GM18868 (cell line): ENCODE measurements at regions not wholly inside any gene's neighbourhood (a gene's known extent, or its start where the extent isn't known, plus 50 kb on each side); places are given as distances from the start of the nearest gene placed in this dataset.
"Not testable (repeated sequence)": the region's sequence is repeated elsewhere in the genome, so short reads cannot be mapped to it uniquely, and the experiment has no call there.

Source experiments
- ATAC-seq: cut with Tn5 transposase; IDR thresholded peaks from one replicate; pipeline ENCODE4 v1.9.1; 2021; ENCODE audit warnings: mild to moderate bottlenecking, moderate library complexity; ENCODE audit not compliant: unreplicated experiment

DNA sequence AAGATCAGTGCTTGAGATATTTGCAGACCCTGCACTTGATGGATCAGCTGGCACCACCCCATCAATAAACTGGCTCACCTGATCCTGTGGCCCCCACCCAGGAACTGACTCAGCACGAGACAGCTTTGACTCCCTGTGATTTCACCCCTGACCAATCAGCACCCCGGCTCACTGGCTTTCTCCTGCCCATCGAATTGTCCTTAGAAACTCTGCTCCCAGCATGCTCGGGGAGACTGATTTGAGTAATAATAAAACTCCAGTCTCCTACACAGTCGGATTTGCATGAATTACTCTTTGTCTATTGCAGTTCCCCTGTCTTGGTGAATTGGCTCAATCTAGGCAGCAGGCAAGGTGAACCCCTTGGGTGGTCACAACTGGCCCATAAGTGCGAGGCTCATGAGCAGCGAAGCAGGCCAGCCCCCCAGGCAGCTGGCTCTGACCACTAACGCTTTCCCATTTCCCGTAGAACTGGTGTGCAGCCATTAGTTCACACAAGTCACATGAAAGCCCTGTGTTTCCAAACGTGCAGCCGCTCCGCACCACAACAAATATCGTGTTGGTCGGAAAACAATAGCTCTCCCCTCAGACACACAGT lies 79.6 kb downstream of the RSPH3 start:
- no peak for ATAC-seq

DNA sequence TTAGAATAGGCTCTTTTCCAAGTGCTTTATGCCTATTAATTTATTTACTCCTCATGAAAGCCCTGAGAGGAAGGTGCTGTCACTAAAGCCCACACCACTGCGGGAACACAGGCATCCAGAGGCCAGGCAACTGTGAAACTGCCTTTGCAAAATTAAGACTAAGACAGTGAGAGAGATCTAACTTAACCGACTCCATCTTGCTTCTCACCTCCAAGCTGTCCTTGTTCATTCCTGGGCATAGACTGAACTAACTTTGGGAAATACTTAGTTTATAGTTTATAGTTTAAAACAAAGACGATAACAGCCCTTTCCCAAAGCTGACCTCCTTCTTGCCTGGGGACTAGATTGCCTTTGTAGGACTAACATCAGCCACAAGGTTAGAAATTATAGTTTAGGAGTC lies 80.1 kb downstream of the RSPH3 start:
- no peak for ATAC-seq

DNA sequence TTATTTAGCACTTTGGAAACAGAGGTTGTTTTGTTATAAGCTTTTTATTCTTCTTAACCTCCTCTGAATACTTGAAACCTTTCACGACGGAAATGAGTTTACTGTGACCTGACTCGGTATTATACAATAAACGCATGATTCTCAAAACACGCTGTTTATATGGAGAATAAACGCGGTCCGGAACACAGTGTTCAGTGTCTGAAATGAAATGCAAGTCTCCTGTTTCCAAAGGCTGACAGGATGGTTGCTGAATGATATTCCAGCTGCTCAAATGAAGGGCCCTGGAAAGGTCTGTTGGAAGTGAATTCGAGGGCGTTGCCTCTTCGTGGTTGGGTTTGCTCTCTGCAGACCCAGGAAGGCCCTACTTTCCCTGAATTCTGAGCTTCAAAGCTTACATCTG lies 83.4 kb downstream of the RSPH3 start:
- ATAC-seq: no peak

DNA sequence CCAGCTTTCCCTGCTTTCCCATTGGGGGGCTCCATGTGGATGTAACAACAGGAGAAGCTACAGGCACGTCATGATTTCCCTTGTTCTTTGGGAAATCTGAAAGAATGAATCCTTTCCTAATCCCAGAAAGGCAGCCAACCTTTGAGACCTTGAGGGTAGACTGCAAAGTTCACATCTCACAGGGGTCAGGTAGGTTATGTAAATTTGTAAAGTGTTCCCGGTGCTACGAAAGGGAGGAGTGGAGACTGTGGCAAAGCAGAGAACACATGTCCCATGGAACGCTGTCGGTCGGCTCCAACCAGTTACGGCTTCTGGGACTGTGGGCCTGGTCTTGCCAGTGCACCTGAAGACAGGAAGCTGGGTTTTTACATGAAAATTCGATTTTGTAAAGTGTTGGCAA lies 85.1 kb downstream of the RSPH3 start:
- no peak for ATAC-seq

DNA sequence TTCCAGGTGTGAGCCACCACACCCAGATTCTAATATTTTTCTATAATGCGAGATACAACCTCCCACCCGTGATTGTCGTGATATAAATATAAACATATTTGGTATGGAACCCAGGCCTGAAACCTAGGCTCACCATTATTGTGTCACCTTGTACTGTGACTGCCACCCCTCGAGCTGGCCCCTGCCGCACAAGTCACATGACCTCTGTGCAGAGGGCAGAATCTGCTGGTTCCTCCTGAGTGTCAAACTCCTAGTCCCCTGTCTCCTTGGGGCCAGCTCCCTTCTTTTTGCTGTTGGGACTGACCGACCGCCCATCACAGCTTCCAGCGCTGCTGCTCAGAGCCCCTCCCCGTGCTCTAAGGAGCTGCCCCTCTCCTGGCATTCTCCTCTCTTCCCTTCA lies 86.4 kb downstream of the RSPH3 start:
- no peak for ATAC-seq

DNA sequence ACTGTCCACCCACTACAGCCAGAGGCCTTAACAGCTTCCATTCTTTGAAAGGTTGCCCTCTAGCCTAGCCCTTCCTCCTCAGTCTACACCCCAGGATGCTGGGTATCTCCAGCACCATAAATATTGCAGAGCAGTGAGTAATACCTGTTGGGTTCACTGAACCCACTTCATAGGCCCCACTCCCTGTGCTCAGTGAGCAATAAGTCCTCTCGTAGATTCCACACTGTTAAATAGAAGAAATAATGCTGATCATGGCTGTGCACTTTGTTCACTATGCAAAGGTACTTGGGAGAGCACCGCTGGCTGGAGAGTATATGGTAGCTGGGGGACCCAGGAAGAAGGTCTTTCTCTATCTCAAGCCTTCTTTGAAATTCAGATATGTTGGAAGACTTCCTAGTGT lies 87.3 kb downstream of the RSPH3 start:
- ATAC-seq: no peak

DNA sequence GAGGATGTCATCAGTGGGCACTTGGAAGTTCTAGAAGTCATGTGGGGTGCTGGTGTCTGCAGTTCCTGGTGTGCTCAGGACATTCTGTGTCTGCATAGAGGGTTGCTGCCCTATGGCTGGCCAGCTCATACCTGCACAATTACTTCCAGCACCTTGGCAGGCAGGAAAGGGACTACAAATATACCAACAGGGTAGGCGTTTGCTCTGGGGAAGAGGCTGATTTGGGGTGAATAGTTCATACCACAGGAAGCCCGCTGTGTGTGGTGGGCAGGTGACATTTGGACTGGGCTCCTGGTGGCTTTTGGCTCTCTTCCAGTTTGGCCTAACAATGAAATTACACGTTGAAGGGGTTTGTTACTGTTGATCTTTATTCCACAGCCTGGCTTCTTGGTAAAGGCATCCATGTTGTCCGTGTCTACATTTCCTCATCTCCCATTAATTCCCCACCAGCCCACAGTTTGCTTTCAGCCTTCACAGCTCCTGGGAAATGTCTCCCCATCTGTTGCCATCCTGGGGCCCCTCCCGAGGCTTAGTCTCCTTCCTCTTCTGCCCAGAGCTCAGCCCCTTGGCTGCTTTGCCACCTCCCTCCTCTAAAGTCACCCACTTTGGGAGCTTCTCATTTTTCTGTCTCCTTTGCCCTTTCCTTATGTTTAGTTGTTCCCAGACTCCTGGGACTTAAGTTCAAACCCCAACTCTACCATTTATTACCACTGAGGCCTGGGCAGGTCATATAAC lies 88.1 kb downstream of the RSPH3 start:
- no peak for ATAC-seq

DNA sequence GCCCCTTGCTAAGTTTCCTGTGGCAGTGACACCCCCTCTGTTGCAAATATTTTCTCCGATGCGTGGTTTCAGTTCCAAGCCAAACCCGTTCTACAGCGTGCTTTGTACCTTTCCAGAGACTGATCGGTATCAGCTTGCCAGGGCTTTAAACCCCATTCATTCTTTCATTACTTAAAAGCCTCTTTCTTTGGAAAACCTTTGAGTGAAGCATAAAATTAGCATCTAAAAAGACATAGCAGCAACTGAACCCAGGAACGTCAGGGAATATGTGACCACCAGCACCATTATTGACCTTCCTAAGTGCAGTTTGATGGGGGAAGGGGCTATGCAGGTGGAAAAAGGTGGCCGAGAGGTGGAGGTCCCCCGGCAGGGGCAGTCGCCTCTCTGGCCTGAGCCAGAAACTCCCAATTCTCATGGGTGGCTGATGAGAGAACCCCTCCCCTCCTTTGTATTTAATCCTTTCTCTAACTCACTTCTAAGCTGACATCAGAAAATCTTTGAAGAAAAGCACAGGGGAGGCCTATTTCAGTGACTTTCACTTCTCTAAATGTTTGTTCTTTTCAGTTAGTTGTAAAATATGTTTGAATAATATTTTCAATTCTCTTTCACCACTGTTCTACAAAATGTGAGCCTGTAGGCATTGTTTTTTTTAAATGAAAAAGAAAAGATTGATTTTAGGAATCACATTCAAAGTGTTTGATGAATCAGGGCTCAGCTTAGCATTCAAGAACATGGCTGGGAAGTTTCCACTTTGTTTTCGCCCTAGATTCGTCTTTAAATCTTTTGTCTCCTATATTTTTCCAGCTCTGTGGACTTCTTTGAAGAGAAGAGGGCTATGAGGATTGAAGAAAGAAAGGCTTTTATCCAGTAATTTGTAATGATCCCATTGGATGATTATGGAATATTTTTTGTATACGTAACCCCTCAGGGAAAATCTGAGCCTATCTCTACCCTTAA lies 89.2 kb downstream of the RSPH3 start:
- ATAC-seq: peak; percentile 63

DNA sequence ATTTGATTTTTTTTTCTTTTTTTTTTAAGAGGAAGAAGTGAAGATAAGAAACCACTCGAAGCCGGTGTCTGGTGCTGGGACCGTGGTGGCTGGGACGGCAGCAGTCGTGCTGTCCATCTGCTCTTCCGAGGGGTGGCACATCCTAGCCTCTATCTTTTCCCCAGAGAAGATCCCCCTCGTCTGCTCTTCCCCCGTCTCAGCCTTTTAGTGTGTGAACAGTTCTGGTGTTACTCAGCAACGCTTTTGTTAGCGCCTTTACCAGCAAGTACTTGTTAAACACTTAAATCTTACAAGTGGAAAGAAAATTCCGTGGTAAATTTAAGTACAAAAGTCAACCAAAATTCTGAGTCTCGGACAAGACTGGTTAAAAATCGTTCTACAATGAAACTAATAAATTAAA lies 90.1 kb downstream of the RSPH3 start:
- ATAC-seq: no peak

DNA sequence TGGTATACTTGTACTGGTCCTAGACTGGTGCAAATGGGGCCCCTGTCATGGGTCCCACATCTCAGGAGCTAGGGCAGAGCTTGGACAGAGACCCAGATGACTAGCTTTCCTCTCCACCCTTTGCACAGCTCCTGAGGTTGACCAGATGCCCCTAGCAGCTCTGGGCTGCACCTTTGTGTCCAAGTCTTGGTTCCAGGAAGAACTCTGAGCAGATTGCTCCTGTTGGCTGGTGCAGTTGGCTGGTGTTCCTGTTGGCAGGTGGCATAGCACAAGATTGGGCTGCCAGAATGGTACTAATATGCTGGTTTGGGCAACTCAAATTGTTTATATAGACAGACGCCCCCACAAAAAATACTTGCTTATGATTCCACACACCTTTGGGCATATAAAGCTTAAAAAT lies 89.4 kb upstream of the EZR start:
- no peak for ATAC-seq

DNA sequence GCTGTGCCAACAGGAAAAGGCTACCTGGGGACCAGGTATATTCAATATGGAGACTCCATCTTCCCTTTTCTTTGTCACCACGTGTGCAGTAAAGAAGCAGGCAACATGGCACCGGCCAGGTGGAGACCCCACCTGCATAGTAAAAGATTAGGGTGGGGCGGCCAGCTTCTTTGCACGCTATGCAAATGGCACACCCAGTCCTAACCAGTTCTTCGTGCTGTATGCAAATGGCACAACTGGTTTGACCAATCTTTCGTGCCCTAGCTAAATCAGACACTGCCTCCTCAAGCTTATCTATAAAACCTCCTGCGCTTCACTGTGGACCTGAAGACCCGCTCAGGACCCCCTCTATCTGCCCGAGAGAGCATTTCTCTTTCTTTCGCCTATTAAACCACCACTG lies 88.8 kb upstream of the EZR start:
- ATAC-seq: no peak

DNA sequence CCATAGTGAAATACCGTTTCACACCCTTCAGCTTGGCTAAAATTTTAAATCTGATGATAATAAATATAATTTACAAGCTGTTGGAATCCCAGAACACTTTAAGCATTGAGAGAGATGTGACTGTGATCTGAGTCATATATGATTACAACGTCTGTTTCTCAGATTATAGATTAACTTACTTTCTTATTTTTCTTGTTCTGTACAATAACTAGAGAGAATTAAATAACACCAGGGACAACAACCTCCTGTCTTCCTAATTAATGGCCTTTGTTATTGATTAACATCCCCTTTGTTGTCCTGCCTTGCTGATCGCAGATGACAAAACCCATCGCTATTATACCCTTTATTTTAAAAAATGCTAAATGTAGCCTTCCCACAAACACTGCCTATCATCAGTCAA lies 87.8 kb upstream of the EZR start:
- ATAC-seq: no peak

DNA sequence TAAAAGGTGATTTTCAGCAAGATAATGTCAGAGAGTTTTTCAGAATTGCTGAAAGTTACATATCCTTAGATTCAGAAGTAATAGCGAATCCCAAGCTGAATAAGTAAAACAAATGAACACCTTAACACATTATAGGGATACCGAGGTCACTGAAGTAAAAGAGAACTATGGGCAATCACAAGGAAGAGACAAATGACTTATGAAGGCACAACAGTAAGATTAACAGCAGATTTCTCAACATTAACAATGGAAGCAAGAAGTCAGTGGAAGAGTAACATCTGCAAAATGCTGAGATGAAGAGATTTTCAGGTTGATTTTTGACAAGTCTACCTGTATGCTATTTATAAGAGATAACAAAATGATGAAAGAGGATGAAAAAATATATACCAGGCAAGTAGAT lies 86.1 kb upstream of the EZR start:
- ATAC-seq: no peak

DNA sequence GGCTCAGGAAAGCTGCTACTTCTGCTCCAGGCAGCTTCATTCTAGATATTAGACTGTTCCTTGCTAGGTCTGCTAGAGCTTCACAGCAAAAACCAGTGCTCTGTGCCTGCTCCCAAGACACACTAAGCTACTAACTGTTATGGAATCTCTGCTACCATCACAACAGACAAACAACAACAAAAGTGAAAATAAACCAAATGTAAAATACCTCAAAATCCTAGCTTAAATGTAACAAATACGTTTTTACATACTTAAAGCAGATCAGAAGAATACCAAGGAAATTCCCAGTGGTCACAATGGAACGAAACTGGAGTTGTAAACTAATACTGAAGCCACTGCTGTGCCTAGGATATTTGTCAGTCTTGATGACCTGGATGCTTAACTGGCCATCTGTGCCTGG lies 84.6 kb upstream of the EZR start:
- no peak for ATAC-seq

DNA sequence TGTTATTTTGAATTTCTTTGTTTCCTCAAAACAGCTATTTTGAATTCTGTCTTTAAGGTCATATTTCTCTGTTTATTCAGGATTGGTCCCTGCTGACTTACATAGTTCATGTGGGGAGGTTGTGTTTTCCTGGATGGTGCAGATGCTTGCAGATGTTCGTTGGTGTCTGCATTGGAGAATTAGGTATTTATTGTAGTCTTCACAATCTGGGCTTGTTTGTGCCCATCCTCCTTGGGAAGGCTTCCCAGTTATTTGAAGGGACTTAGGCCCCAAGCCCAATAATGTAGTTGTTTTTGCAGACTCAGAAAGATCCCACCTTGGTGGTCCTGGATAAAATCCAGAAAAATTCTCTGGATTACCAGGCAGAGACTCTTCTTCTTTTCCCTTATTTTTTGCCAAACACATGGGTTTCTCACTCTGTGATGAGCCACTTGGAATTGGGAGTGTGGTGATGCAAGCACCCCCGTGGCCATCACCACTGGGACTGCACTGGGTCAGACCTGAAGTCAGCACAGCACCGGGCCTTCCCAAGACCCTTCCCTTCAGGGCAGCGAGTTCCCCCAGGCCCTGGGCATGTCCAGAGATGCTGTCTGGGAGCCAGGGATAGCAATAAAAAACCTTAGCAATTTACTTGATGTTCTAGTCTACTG lies 81.6 kb upstream of the EZR start:
- ATAC-seq: no peak

DNA sequence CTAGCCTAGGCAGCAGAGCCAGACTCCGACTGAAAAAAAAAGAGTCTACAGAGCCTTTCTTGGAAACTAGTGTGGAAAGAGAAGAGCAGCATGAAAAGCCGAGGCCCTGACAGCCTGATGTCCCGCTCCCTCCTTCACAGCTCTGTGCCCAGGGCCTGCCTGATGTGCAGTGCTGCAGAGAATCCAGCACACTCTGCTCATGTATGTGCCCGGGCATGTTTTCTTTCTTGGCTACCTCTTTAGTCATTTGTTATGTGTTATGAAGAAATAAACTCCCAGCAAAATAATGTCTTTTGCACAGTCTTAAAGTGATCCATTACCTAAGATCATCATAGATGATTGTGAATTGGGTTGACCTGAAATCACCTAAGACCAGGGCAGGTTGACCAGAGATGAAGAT lies 78.1 kb upstream of the EZR start:
- no peak for ATAC-seq

DNA sequence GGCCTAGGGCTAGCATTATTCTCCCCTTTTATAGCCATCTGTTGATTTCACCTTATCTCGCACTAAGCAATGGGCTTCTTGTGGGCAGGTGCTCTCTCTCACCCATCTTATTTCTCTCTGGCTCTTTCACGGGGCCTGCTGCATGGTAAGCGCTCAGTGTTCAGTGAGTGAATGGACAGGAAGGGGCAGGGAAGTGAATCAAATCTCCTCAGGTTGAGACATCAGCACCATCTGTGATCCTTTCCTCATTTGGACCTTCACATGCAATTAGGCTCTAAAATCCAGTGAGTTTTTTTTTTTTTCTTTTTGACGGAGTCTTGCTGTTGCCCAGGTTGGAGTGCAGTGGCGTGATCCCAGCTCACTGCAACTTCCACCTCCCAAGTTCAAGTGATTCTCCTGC lies 76.5 kb upstream of the EZR start:
- ATAC-seq: no peak

DNA sequence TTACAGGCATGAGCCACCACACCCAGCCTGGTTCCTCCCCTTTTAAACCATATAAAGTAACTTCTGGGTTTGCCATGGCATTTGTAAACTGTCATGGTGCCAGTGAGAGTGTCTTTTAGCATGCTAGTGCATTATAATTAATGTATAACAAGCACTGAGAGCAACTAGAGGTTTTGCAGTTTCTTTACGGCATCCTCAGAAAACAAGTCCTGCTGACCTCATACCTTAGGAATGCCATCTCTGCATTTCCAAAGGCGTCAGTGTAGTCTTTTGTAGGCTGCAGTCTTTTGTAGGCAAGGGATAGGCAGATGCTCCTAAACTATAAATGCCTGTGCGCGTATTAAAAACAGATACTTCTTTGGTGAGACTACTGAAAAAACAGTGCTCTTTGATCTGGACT lies 75.0 kb upstream of the EZR start:
- no peak for ATAC-seq

DNA sequence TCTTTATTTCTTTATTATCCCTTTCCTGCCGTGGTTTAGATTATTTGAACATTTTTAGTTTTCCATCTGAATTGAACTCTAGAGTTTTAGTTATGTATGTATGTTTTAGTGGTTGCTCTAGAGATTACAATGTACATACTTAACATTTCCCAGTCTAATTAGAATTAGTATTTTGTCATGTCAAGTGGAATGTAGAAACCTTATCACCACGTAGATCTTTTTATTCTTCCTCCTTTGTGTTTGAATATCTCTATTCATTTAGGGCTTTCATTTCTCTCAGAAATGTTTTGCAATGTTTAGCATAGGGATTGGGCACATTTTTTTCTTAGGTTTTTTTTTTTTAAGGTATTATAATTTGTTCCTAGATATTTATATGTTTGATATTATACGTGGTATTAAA lies 73.1 kb upstream of the EZR start:
- no peak for ATAC-seq

DNA sequence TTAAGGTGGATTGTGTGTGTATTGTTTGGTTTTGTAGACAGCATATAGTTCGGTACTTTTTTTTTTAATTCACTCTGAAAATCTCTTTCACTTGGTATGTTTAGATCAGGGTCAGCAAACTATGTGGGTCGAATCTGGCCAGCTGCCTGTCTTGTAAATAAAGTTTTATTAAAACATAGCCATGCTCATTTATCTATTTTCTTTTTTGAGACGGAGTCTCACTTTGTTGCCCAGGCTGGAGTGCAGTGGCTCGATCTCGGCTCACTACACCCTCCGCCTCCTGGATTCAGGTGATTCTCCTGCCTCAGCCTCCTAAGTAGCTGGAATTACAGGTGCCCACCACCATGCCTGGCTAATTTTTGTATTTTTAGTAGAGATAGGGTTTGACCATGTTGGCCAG lies 72.4 kb upstream of the EZR start:
- ATAC-seq: not testable (repeated sequence)

DNA sequence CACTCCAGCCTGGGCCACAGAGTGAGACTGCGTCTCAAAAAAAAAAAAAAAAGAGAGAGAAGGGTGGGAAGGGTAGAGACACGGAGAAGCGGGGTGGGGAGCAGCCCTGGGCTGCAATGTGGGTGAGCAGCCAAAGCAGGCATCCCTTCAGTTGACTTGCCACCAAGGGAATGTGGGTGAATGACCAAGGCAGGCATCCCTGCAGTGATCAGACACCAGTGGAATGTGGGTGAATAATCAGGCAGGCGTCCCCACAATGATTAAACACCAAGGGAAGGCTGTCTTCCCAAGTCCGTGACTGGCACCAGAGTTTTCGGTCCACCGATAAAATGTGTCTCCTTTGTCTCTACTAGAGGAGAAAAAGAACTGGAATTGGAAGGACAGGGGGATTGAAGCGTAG lies 69.0 kb upstream of the EZR start:
- ATAC-seq: not testable (repeated sequence)
